ENCODE measurements at regions not wholly inside any gene's neighbourhood (a gene's known extent, or its start where the extent isn't known, plus 50 kb on each side); places are given as distances from the start of the nearest gene placed in this dataset.

DNA sequence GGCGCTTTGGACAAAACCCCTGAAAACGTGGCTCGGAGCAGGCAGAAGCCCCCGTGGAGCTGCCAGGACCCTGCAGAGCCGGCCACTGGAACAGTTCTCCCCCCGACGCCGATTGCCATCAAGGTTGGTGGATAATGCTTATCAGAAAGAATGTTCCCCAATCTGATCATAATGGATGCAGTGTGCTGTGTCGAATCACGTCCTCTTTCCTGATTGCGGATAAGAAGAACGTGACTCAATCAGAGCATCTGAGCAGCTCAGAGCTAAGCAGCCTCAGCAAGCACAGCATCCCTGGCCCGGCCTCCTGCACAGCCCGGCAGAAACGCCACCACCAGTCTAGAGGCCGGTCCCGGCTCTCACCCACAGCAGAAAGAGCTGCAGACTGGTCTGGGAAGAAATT is 488.0 kb downstream of the EIPR1 start:
- no peak for DNase-seq

DNA sequence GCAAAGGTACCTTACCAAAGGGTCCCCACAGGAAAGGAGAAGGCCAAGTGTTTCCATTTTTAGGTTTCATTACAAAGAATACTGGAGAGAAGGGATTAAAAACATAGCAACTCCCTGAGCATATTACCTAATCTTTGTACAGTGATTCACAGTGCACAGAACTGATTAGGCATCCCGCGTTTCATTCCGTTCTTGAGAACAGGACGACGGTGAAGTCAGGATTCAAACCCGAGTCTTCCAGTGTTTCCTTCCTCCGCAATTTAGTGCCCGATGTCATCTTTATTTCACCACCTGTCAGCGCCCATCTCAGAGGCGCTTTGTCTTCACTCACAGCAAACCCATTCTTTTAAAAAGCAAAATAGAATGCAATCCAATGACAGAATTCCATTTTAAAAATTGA is 488.5 kb downstream of the EIPR1 start:
- DNase-seq, result no peak

GRCh38 chr2:2887772-2888387 is 489.7 kb downstream of the EIPR1 start:
- no peak for DNase-seq

DNA sequence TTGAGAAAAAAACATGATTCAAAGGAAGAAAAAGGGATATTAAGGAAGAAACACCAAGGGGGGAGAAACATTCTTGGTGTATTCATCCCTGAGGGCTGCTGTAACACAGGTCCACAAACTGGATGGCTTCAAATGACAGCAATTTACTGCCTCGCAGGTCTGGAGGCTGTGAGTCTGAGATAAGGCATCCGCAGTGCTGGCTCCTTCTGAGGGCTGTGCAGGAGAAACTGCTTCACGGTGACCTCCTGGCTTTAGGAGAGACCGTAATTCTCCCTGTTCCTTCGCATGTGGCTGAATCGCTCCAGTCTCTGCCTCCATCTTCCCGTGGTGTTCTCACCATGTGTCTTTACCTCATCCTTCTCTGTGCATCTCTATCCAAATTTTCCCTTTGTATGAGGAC is 490.7 kb downstream of the EIPR1 start:
- no peak for DNase-seq

DNA sequence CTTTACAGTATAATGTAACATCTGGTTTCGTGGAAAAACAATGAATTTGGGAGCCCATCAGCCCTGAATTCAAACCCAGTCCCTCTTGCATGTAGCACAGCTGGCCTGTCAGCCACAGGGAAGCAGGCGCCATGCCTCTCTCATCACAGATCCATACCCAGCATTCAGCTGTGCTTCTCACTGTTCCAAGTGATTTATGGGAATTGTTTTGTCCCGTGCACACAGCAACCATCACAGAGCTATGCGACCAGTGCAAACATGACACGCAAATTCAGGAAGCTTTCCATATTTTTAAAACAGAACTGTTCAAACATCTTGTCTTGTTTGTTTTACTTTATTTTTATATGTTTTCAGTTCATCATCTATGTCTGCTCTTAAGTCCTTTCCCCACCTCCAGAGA is 496.1 kb downstream of the EIPR1 start:
- DNase-seq, result no peak

GRCh38 chr2:2880938-2881337 is 496.7 kb downstream of the EIPR1 start:
- no peak for DNase-seq

DNA sequence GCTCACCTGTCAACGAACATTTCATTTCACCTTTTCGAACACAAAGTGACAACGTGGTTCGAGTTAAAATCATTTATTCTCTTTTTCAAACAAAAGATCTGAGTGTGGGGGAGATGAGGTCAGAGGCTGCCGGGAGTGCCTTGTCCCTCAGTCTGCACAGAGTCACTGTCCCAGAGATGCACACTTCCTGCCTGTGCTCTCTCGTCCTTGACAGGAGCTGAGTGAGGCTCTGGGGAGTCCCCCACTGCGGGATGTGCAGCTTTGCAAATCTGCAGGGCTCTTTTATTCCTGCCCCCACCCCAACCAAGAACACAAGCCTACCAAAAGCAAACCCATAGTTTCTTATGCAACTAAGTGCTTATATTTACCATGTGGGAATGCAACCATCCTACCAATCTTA is 497.8 kb downstream of the EIPR1 start:
- no peak for DNase-seq

GRCh38 chr2:2879071-2879470 is 498.5 kb downstream of the EIPR1 start:
- no peak for DNase-seq

- DNase-seq, result no peak
Measured at GRCh38 chr2:2877427-2877826, 500.2 kb downstream of the EIPR1 start.

GRCh38 chr2:2876331-2877221 is 501.0 kb downstream of the EIPR1 start:
- no peak for DNase-seq

- no peak for DNase-seq
Measured at GRCh38 chr2:2875831-2876230, 501.8 kb downstream of the EIPR1 start.

DNA sequence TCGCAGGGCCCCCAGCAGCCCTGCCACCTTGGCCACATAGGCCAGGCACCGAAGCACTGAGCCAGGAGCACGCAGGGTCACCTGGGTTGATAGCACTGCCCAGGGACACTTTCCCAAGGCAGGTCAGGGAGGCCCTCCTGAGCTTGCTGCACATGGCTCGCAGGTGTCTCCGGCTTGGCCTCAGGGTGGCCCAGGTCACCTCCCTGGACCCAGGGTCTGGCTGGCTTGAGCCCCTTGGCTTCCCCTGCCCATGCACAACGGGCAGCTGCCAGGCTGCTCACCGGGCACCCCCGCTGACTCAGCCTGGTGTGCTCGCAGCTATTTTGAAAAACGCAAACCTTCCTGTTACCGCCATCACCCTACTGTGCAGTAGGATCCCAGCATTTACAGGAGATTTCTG is 502.3 kb downstream of the EIPR1 start:
- no peak for DNase-seq

DNA sequence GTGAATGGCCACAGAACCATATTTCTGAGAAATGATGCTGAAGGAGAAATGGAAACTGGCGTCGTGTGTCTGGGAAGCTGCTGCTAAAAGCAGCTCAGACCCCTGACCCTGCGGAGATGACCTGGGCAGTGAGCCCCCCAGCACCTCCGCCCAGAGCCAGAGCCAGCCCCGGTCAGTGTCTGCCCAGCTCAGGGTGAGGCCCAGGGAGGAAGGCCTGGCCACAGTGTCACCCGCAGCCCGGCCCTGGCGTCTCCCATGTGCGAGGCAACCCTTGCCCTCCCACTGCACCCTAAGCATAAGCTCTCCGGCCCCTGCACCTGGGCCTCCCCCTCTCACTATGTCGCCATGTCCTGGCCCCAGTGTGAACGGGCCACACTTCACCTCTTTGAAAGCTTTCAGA is 502.8 kb downstream of the EIPR1 start:
- DNase-seq, result no peak

GRCh38 chr2:2874341-2874740 is 503.3 kb downstream of the EIPR1 start:
- DNase-seq, result no peak

- DNase-seq, result no peak
Measured at GRCh38 chr2:2873450-2873811, 504.2 kb downstream of the EIPR1 start.

DNA sequence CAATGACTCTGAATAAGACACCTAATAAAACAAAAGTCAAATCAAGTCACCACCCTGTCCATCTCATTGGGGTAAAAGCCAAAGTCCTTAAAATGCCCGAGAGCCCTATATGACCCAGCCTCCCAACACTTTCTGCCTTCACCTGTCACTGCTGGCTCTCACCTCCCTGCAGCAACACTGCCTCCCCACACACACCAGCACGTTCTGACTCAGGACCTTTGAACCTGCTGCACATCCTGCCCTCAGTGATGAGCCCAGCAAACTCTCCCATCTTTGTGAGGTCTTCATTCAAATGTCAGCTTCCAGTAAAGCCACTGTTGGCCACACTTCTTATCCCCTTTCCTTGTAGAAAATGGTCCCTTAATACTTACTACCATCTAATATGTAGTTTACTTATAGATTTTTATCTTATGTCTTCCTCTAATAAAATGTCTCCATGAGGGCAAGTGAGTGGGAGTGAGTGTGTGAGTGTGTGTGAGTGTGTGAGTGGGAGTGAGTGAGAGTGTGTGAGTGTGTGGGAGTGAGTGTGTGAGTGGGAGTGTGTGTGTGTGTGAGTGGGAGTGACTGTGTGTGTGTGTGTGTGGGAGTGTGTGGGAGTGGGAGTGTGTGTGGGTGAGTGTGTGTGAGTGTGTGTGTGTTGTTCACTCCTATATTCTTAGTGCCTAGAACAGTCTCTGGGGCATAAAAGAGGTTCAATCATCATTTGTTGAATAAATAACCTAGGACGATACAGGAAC is 504.7 kb downstream of the EIPR1 start:
- DNase-seq, result no peak

GRCh38 chr2:2872309-2872617 is 505.4 kb downstream of the EIPR1 start:
- DNase-seq, result no peak

- no peak for DNase-seq
Measured at GRCh38 chr2:2871480-2872308, 505.9 kb downstream of the EIPR1 start.

DNA sequence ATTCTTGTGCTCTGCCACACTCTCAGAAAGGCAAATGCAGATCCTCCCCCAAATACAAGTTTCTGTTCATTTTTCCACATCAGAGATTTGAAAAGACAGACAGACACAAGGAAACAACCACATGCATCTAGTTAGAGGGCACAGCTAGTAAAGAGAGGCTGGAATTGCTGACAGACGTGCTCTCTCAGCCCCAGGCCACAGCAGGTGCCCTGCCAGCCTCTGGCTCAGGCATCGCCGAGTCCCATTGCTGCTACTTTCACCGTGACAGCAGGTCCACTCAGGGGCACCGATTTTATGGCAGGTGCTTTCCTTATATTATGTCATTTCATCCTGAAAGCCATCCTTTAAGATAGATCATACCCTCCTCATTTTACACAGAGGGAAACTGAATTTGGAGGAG is 507.5 kb downstream of the EIPR1 start:
- no peak for DNase-seq

GRCh38 chr2:2869553-2869952 is 508.1 kb downstream of the EIPR1 start:
- DNase-seq, result no peak

- DNase-seq, result no peak
Measured at GRCh38 chr2:2868085-2868484, 509.5 kb downstream of the EIPR1 start.

- DNase-seq, result no peak
Measured at GRCh38 chr2:2867397-2867979, 510.1 kb downstream of the EIPR1 start.

DNA sequence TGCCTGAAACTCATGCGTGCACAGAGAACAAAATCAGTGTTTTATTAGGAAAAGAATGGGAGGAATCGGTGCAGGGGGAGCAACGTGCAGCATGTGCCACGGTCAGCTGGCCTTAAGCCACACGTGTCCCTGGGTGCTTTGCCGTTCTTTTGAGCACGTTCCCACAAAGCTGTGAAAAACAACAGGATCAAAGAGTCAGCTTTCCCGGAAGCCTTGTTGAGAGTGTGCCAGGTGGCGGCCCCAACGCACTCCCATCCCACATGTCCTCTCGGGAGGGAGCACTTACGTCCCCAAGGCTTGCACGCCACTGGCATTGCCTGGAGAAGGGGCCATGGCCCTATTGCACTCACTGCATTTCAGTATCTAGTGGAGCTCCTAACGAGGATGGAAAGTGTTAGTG is 511.2 kb downstream of the EIPR1 start:
- no peak for DNase-seq
